Thoracic aorta (tissue), 2 donors: ENCODE measurements at regions not wholly inside any gene's neighbourhood (a gene's known extent, or its start where the extent isn't known, plus 50 kb on each side); places are given as distances from the start of the nearest gene placed in this dataset.

Experiments
- ATAC-seq: fragments of 150-250 bp; one replicate; pipeline ENCODE4 v1.8.0; 2017; ENCODE audit warnings: low read depth; ENCODE audit not compliant: insufficient number of reproducible peaks, low FRiP score
- DNase-seq: peaks from one replicate; pipeline ENCODE4 v3.0.0-alpha.2; 2020; ENCODE audit warnings: low spot score
- H3K27ac ChIP-seq, 2 donors: fragments of 200-600 bp; sonication (generic); 1 replicate in 1 of 2; 2 replicates in 1 of 2; pipeline ENCODE4 v1.5.1; 2016; ENCODE audit warnings: mild to moderate bottlenecking in 2 of 2, moderate library complexity in 2 of 2
- H3K27me3 ChIP-seq: fragments of 200-600 bp; sonication (generic); replicated peaks from 2 replicates; pipeline ENCODE4 v1.6.0; 2016; ENCODE audit warnings: mild to moderate bottlenecking; ENCODE audit not compliant: insufficient read depth
- H3K36me3 ChIP-seq: fragments of 200-600 bp; sonication (generic); one replicate; pipeline ENCODE4 v1.5.1; 2016
- H3K4me1 ChIP-seq, 2 donors: fragments of 200-600 bp; sonication (generic); 1 replicate in 1 of 2; 2 replicates in 1 of 2; pipeline versions ENCODE4 v1.5.1 to v1.6.0; 2016; ENCODE audit warnings: low read depth in 2 of 2, mild to moderate bottlenecking in 1 of 2; ENCODE audit not compliant: control insufficient read depth in 1 of 2
- H3K4me3 ChIP-seq: fragments of 200-600 bp; sonication (generic); 2 replicates; pipeline ENCODE4 v1.5.1; 2016; ENCODE audit warnings: mild to moderate bottlenecking
- H3K9me3 ChIP-seq: fragments of 200-600 bp; sonication (generic); 2 replicates; pipeline ENCODE4 v1.5.1; 2016
- CTCF ChIP-seq: fragments of 200-600 bp; sonication (generic); IDR thresholded peaks from one replicate; pipeline ENCODE4 v1.5.1; 2019; ENCODE audit warnings: antibody characterized with exemption

- peaks cover 0 to 5% of the 10 kb centered on the region in 2 donors for H3K4me1 ChIP-seq
- no peak overlapping the region for H3K27ac ChIP-seq
- H3K27me3 ChIP-seq: no peaks in the 10 kb centered on the region
- H3K4me3 ChIP-seq: no peak overlapping the region
- ATAC-seq (no peak), DNase-seq (no peak)
- no peaks in the 10 kb centered on the region for H3K36me3 ChIP-seq
- TF ChIP-seq CTCF: no peak
- H3K9me3 ChIP-seq: no peaks in the 10 kb centered on the region
Observed at GRCh38 chr11:134583397-134583990, 171.5 kb upstream of the B3GAT1 start.

GRCh38 chr11:134582770-134583095, 170.7 kb upstream of the B3GAT1 start:
- H3K27ac ChIP-seq: no peak overlapping the region
- ATAC-seq: no peak
- H3K4me1 ChIP-seq: peaks cover 0 to 5% of the 10 kb centered on the region in 2 donors
- H3K36me3 ChIP-seq: no peaks in the 10 kb centered on the region
- no peaks in the 10 kb centered on the region for H3K9me3 ChIP-seq
- TF ChIP-seq CTCF: no peak
- no peak for DNase-seq
- H3K27me3 ChIP-seq: no peaks in the 10 kb centered on the region
- H3K4me3 ChIP-seq: no peak overlapping the region

GRCh38 chr11:134581966-134582769, 170.1 kb upstream of the B3GAT1 start:
- H3K9me3 ChIP-seq: no peaks in the 10 kb centered on the region
- H3K27ac ChIP-seq: no peak overlapping the region
- no peaks in the 10 kb centered on the region for H3K27me3 ChIP-seq
- H3K4me3 ChIP-seq: no peak overlapping the region
- ATAC-seq (no peak), DNase-seq (no peak)
- no peak for TF ChIP-seq CTCF
- H3K36me3 ChIP-seq: no peaks in the 10 kb centered on the region
- peaks cover 0 to 5% of the 10 kb centered on the region in 2 donors for H3K4me1 ChIP-seq

- DNase-seq (no peak), ATAC-seq (no peak)
- H3K4me1 ChIP-seq: peaks cover 0 to 5% of the 10 kb centered on the region in 2 donors
- no peaks in the 10 kb centered on the region for H3K9me3 ChIP-seq
- H3K27me3 ChIP-seq: no peaks in the 10 kb centered on the region
- H3K36me3 ChIP-seq: no peaks in the 10 kb centered on the region
- no peak overlapping the region for H3K27ac ChIP-seq
- TF ChIP-seq CTCF: no peak
- H3K4me3 ChIP-seq: no peak overlapping the region
Observed at GRCh38 chr11:134581121-134581626, 169.1 kb upstream of the B3GAT1 start.

GRCh38 chr11:134580610-134580975, 168.6 kb upstream of the B3GAT1 start:
- H3K9me3 ChIP-seq: no peaks in the 10 kb centered on the region
- H3K36me3 ChIP-seq: no peaks in the 10 kb centered on the region
- peaks cover 0 to 5% of the 10 kb centered on the region in 2 donors for H3K4me1 ChIP-seq
- H3K27ac ChIP-seq: no peak overlapping the region
- TF ChIP-seq CTCF: no peak
- no peak overlapping the region for H3K4me3 ChIP-seq
- ATAC-seq: no peak
- no peak for DNase-seq
- H3K27me3 ChIP-seq: no peaks in the 10 kb centered on the region
